Stimulated activated CD4-positive, alpha-beta T cell treated with anti-CD3 and anti-CD28 coated beads, Interleukin-1b, Interleukin-23, amount 100 ng/mL, for 24 hours (primary cell): ENCODE measurements at regions not wholly inside any gene's neighbourhood (a gene's known extent, or its start where the extent isn't known, plus 50 kb on each side); places are given as distances from the start of the nearest gene placed in this dataset.
"Not testable (repeated sequence)": the region's sequence is repeated elsewhere in the genome, so short reads cannot be mapped to it uniquely, and the experiment has no call there.

Experiments used
- DNase-seq, 4 experiments: peaks; one replicate each; pipeline ENCODE4 v3.0.0-alpha.2; 2020; ENCODE audit warnings: low read depth in 4 of 4, low spot score in 1 of 4

DNA sequence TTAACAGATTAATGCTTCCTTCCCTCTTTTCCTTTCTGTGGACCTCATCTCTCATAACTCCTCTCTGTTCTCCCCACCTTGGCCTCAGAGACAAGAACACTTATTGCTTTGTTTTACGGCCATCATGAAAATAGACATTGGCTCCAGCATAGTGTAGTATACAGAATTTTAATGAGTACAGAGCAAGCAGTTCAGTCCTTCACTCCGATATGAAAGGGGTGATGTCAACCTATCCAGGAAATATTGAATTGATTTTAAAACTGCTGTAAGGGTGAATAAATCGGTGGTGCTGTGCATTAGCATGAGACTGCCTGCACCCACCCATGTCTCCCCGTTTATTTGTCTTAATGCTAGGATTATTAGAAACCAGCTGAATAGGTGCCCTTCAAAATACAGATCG lies 490.9 kb upstream of the TBL1XR1 start:
- no peak for DNase-seq

DNA sequence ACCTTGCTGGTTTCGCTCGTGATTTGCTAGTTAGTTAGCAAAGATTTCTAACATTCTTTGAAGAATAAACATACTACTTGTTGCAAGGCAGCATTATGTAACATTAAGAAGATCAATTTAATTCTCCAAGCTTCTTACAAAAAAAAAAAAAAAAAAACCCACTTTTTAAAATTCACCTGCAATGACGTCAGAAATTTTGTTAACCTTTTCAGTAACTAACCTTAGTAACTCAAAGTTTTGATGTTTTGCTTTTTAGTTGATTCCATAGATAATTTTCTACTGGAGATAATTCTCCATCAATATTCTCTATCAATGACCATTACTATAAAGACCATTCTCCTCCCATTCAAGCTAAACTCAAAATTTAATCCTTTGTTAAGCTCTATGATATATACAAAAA lies 491.8 kb upstream of the TBL1XR1 start:
- no peak for DNase-seq

DNA sequence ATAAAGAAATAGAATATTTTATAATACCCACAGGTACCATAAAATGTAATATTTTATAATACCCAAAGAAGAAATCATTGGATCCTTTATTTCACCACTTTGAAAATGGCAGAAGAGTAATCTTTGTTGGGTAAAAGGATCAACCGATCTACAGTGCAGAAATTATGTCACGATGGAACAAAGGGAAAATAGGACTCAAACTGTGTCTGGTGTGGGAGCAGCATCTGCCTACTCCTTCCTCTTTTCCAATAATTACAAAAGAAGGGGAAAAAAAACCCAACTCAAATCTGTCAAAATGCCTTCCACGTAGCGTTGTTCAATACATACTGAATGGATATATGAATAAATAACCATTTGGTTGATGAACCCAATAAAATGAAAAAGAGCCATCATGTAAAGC lies 492.6 kb upstream of the TBL1XR1 start:
- DNase-seq: no peak

DNA sequence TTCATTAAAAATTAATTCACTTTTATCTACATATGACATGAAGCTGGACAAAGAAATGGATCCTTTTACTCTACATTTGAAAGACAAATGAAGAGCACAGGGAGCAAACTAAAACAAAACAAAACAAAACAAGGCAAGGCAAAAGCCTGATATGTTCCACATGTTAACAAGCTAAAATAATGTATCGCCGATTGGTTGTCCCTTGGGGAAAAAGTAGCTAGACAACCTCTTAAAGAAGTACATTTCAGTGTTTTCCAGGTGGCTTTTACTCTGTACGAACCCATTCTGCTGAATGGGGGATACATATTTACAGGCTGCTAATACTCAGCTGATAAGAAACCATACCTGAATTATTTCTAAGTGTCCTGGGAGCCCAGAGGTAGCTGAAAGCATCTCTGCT lies 493.0 kb upstream of the TBL1XR1 start:
- DNase-seq: no peak

DNA sequence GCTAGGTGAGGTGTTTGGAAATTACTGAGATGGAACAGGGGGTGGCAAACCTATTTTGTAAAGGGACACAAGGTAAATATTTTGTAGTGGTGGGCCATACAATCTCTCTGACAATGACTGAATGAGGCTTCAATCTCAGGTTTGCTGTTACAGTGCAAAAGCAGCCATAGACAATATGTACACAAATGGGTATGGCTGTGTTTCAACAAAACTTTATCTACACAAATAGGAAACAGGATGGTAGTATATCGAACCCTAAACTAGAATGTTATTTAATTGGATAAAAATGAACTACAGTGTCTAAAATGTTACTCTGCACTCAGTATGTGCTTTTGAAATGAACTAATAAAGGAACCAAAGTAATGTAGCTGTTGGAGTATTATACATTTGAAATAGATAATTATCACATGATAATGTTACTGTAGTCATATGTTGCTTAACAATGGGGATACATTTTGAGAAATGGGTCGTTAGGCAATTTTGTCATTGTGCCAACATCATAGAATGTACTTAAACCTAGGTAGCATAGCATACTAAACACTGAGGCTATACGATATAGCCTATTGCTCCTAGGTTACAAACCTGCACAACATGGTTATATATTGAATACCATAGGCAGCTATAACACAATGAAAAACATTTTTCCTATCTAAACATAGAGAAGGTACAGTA lies 495.2 kb upstream of the TBL1XR1 start:
- DNase-seq: no peak

DNA sequence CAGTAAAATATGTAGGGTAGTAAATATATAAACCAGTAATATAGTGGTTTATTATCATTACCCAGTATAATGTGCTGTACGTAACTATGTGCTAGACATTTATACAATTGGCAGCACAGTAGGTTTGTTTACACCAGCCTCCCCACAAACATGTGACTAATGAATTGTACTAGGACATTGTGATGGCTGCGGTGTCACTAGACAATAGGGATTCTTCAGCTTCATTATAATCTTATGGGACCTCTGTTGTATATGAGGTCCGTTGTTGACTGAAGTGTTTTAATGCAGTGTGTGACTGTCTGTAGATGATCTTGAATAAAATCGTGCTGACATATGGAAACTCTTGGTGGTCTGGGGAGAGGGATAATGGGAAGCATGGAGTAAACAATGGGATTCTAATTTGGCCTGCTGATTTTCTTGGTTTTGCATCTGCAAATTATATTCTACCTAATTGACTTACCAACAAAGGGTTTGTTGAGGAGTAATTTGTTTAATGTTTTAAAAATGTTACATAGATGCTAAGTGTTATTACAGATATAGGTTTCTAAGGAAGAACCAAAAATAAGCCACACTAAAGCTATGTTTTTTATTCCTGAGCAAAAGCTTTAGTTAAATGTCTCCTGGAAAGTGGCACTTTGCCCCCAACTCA lies 496.5 kb upstream of the TBL1XR1 start:
- DNase-seq: no peak

DNA sequence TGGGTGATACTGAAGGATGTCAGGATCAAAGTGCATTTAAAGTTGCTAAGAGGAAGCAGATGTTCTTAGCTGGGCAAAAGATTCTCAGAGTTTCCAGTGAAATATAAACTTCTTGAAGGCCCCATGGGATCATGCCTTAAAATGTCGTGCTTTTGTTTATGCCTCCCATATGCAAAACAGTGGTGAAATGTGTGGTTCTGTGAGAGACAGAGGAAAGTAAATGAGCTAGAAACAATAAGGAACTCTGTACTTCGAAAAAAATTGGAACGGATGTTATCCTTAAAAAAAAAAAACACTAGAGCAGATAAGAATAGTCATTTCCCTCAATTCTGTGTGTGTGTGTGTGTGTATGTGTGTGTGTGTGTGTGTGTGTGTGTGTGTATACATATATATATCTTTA lies 497.0 kb upstream of the TBL1XR1 start:
- DNase-seq: no peak

DNA sequence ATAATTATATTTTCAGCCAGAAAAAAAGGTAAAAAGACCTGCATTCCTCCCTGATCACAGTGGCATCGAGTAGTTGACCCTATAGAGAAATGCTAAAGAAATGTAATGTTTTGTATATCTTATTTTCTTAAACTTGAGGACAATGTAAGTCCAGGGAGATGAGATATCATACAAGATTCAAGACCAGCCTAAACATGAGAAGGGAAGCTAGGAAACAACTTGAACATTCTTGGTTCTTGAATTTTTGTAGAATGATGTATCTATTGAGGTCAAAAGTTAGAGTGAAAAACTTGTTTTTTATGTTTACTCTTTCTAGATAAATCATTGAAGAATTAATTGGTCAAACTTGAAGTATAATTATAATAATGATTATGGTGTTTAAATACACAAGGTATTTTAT lies 497.7 kb upstream of the TBL1XR1 start:
- DNase-seq: no peak

DNA sequence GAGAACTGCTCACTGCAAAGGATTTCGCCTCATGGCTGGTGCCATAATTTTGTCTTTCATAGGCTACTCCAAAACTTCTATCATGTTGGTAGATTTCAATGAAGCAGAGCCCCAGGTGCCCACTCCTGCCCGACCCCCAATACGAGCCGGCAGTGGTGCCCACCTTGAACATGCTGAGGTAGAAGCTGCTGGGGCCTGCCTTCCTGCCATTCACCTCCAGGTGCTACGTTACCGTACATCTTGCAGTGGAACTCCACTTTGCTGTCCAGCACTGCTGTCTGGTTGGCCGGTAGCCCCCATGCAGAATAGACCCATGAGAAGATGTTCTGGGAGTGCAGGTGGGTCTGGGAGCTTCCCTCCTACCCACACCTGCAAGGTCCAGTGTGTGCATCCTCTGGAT lies 502.8 kb upstream of the TBL1XR1 start:
- DNase-seq: no peak

DNA sequence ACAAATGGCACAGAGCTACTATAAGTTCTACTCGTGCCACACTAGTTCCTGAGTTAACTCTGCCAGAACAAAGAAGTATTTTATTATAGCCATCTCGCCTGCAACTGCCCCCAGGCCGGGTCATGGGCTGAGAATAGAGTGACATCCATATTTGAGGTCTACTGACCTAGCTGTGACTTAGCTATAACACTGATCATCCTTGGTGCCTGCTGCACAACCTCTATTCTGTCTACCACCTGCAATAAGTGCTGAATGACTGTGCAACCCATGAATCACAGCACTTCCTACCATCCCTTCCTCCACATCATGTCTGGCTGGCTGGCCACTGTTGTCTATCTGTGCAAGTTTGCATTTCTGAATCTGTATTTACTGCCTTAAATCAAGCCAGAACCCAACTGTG lies 506.5 kb upstream of the TBL1XR1 start:
- no peak for DNase-seq

DNA sequence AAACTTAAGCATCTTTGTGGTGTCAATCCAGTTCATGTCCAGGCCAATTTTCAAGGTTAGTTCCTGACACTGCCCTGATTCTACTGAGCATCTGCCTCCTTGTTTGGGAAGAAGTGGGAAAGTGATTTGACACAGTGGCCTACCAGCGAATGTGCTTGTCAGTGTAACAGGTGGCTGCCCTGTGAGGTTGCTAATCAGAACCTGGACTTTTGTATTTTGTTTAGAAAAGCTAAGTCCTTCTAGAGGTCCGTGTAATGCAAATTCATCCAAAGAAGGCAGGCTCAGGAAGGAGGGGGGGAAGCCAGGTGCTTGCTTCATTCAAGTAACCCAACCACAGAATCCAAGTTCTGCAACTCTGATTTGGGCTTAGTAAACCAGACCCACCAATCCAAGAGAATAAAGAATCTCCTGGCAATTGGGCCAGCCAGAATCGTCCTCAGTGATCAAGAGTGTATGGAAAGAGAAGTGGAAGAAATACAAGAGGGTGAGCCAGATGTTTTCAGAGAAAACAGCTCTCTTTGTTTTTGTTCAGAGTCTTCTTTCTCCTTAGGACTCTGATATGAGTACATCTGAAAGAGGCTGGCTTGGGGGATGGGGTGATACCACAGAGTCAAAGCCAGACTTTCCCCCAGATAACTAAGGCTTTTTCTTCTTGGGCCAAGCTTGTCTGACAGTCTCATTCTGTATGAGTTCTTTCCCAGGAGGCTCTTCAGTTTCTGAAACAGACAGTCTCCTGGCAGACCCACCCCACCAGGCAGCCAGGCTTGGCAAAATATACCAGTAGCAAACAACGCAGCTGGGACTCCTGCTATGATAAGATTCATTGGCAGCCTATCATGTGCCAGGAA lies 508.9 kb upstream of the TBL1XR1 start:
- DNase-seq: no peak

DNA sequence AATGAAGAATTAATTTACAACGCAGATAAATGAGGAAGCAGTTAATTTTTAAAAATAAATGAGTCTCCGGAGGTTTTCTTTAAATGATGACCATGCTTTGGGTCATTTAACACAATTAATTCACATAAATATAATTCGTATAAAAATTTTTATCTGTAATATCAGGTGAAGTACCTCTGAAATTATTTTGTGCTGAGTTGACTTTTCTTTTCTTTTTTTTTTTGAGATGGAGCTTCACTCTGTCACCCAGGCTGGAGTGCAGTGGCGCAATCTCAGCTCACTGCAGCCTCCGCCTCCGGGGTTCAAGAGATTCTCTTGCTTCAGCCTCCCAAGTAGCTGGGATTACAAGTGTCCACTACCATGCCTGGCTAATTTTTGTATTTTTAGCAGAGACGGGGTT lies 512.2 kb upstream of the TBL1XR1 start:
- DNase-seq: not testable (repeated sequence)

DNA sequence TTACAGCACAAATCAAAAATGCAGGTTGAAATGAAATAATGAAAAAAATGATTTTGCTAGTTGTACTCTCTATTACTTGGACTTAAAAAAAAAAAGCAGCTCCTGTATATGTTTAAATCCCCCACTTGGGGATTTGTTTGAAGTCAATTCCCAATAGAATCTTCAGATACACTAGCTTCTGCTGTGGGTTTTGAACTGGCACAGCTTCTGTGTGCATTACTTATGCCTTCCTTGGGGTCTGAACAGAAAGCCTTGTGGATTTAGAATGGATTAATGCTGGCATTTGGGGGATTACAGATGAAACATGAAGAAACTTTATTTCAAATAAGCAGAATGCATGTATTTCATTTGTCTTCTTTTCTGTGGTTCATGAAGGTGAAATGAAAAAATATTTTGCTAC lies 513.2 kb upstream of the TBL1XR1 start:
- no peak for DNase-seq

DNA sequence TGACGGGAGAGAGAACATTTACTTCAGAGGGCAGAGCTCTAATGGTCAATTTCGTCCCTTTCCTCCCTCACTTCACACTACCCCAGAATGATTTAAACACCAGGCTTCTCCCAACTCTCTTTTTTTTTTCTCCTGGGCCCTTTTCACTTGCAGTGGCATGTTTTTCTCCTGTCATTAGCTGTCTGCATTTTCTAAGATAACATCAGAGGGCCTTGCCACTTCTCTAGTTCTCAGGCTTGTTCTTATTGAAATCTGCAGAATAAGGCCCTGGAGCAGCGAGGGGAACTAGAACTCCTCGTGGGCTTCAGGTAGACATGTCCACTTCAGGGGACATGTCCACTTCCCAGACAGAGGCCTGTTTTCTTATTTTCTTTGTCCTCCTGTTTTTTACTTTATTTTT lies 514.4 kb upstream of the TBL1XR1 start:
- DNase-seq: no peak

DNA sequence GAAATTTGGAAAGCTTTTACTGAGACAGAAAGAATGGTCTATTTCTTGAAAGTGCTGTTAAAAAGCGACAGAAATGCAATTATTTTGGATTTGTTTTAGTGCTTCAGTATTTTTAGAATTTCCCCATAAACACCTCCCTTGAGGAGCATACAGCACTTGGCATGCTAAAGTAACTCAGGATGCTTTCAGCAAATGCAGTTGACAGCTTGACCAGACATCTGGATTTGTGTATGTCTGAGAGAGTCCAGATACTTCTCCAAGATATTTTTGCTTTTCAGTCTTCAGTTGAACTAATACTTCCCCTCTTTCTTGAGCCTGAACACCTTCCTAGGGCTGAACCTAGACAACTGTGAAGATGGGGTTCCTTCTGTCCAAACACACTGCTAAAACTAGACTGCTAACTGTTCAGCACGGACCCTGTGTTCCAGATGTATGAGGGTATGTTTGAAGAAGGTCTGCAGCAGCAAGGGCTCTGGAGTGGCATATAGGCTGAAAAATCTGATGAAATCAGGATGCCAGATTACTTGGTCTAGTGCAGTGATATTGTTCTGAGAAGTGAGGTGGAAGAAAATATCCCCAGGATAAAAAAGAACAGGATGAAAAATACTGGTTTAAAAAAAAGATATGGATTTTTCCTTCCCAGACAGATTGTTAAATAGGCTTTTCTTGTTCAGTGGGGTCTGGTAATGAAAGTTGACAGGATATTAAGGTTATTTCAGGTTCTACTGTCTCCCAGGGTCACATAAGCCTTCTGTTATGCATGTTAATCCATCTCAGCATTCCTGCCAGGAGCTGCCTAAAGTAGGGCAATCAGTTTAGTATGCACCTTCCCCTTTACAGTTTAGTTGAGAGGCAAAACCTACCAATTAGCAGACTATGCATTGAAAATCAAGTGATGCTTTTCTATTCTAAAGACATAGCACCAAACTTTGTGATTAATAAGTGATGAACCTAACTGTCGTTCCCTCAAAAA lies 516.9 kb upstream of the TBL1XR1 start:
- DNase-seq: no peak

DNA sequence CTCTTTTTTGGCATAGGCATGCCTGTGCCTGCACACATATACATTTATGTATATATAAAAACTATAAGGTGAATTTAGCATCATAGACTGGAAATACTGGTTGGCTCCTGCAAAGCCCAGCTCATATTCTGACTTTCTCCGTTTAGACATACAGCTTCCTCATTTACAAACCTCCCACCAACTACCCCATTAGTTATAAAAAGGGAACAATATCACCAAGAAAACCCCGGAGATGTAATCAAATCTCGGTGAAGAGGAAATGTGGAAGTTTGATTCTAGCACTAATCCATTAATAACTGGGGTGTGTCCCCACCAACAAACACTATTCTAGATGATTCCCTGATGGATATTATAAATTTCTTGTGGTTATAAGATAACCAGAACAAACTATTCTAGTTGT lies 517.7 kb upstream of the TBL1XR1 start:
- no peak for DNase-seq

DNA sequence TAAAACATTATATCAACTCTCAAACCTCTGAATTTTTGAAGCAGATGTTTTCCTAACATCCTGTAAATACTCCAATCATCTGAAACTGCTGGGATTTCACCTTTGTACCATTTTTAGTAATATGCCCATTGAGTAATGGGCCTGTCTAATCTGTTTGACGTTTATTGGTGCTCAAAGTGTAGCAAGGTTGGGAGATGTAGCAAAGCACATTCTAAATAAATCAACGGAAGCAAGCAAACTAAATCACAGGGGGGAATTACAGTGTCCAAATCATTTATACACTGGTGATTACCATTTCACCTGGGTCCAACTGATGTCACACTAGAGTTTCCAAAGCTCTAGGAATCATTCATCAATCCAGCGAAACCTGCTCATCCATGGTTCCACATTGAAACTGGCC lies 518.7 kb upstream of the TBL1XR1 start:
- DNase-seq: no peak

DNA sequence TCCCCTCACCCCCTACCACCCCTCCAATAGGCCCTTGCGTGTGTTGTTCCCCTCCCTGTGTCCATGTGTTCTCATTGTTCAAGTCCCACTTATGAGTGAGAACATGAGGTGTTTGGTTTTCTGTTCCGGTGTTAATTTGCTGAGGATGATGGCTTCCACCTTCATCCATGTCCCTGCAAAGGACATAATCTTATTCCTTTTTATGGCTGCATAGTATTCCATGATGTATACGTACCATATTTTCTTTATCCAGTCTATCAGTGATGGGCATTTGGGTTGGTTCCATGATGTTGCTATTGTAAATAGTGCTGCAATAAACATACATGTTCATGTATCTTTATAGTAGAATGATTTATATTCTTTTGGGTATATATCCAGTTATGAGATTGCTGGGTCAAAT lies 523.6 kb upstream of the TBL1XR1 start:
- not testable (repeated sequence) for DNase-seq

DNA sequence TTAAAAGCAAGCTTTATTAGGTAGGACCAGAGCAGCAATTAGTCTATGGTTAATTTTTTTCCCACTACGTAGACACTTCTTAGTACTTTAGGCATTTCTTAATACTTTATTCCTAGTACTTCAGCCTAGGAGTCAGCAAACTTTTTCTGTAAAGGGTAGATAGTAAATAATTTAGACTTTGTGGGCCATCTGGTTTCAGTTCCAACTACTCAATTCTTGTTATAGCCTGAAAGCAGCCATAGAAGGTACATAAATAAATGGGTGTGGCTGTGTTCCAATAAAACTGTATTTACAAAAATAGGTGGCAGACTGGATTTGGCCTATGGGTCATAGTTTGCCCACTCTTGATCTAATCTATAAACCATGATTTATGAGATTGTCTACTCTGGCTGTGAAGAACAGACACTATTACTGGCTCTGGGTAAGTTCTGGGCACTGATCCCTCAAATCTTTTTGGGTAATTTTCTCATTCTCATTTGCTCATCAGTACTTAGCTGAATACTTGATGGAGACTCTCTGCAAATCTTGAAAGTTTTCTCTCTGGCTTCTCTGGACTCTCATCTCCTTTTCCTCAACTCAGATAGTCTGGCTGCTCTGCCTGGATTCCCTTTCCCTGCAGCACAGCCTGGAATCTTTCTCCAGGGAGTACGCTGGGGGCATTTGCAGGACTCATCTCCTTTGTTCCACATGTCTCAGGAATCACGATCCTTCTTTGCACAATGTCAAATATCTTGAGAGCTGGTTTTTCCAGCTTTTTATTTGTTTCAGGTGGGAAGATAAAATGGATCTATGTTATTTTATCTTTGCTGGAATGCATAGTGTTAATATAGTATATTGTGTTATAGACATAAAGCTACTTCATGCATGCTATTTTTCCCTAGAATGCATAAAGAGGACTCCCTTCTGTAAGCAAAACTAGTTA lies 524.8 kb upstream of the TBL1XR1 start:
- DNase-seq: no peak

DNA sequence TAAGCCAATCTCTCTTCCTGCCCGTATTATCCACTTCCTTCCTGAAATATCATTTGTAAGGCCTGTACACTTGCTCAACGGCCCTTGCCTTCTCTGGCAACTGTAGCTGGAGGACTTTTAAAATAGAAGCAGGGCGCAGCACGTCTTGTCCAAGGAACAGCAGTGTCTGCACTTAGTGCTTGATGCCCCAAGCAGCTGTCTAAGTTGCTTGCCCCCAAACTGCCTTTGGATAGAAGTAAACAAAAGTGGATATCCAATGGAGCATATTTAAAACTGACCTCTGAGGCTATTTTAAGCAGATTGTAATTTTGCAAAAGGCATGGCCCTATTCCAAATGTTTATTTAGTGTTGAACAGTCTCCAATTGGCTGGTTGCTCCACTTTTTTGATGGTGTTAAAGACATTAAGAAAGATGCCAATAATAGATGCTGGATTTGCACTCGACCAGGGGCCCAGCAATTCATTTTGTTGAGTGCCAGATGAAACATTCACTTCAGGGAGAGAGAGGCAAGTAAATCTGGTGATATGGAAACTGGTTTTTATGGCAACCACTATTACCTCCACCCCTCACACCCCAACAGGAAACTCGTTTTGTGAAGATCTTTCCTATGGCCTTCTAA lies 526.8 kb upstream of the TBL1XR1 start:
- DNase-seq: no peak
